ENCODE measurements at regions not wholly inside any gene's neighbourhood (a gene's known extent, or its start where the extent isn't known, plus 50 kb on each side); places are given as distances from the start of the nearest gene placed in this dataset.

- TF ChIP-seq POLR2A (IDR thresholded peaks at IDR 0.05) = no peak
- no peak for TF ChIP-seq CTCF (IDR thresholded peaks at IDR 0.05)
These were observed 66.3 kb downstream of the SIK1 start for GRCh38 chr21:43360441-43361126.
